Nephron (organoid): ENCODE measurements at regions not wholly inside any gene's neighbourhood (a gene's known extent, or its start where the extent isn't known, plus 50 kb on each side); places are given as distances from the start of the nearest gene placed in this dataset.

Experiments
- H3K27ac Mint-ChIP-seq, 3 experiments: 2 replicates each; pipeline ENCODE4 v1.8.0; 2020; ENCODE audit warnings: mixed read lengths in 3 of 3, mild to moderate bottlenecking in 2 of 3, moderate library complexity in 1 of 3
- H3K27me3 Mint-ChIP-seq: 2 replicates; pipeline ENCODE4 v1.8.0; 2021; ENCODE audit warnings: low read depth, mild to moderate bottlenecking, moderate library complexity, mixed read lengths
- H3K36me3 Mint-ChIP-seq: 2 replicates; pipeline ENCODE4 v1.8.0; 2020; ENCODE audit warnings: low read depth, mixed read lengths
- H3K4me1 Mint-ChIP-seq: 2 replicates; pipeline ENCODE4 v1.8.0; 2020; ENCODE audit warnings: mixed read lengths
- H3K4me3 Mint-ChIP-seq, 3 experiments: 2 replicates each; pipeline ENCODE4 v1.8.0; 2020; ENCODE audit warnings: mild to moderate bottlenecking in 3 of 3, mixed read lengths in 3 of 3, moderate library complexity in 2 of 3
- H3K9me3 Mint-ChIP-seq: 2 replicates; pipeline ENCODE4 v1.8.0; 2020; ENCODE audit warnings: mixed read lengths
- CTCF ChIP-seq, 3 experiments: fragments of 200-600 bp; sonication (generic); IDR thresholded peaks; one replicate each; pipeline ENCODE4 v1.5.0; 2021; ENCODE audit warnings: antibody characterized with exemption in 3 of 3; ENCODE audit not compliant: unreplicated experiment in 3 of 3

DNA sequence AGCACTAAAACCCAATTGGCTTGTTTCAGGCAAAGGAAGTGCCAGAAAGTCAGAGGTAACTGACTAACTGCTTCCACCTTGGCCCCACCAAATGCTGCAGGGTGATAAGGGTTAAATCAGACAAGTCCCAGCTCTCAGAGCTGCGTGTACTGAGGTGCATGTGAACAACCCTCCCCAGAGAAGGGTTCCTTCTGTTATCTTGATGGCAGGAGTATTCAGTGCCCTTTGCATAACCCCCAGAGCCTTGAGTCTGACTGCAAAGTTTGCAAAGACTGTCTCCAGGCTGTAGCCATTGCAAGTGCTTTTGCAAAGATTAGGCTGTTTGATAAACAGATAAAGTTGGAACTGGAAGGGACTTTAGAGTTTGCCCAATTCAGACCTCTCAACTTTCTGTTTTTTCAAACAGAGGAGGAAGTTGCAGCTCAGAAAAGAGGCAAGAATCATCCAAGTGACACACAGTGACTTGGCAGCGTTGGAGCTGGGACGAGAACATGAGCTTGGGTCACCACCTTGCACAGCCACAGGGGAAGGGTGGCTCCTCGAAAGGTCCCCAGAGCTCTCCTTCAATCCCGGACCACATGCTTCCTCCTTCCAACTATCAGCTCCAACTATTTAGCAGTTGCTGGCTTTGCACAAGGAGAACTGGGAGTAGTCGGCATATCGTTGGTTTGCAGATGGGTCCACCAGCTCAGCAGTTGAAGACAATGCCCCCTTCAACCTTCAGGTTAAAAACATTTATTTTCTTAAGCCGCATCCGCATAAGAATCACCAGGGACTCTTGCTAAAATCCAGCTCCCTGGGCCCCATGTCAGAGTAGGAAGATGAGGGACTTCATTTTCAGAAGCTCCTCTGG, 224.8 kb upstream of the HES1 start:
- Mint-ChIP-seq H3K9me3 (peaks cover 7% of the 10 kb centered on the region), H3K27ac (no peak overlapping the region), H3K36me3 (no peaks in the 10 kb centered on the region), H3K4me3 (no peak overlapping the region), H3K27me3 (peaks cover 13% of the 10 kb centered on the region), H3K4me1 (peaks cover 7% of the 10 kb centered on the region)
- TF ChIP-seq CTCF (IDR thresholded peaks at IDR 0.05; ENCODE audit: unreplicated experiment in 3 of 3), result no peak

DNA sequence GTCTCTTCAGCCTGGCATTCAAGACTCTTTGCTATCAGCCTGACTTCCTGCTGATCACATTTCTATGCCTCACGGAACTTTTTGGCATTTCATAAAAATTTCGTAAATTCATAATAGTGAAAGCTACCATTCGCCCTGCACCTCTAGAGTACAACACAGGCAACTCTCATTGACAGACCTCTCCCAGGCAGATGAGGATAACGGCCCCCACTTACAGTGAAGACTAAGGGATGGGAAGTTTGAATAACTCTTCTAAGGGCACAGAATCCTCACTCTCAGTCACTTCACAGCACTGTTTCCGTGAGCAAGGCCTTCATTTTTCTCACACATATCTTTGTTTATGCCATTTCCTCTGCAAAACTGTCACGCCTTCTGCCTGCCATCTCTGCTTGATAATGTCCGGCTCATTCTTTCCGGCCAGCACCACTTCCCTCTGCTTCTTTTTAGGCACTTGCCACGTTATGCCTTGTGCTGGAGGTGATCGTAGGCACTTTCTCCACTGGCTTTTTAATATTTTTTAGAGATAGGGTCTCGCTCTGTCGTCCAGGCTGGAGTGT, 224.1 kb upstream of the HES1 start:
- H3K27ac Mint-ChIP-seq, result no peak overlapping the region
- no peak overlapping the region for H3K4me3 Mint-ChIP-seq
- peaks cover 7% of the 10 kb centered on the region for H3K9me3 Mint-ChIP-seq
- no peaks in the 10 kb centered on the region for H3K36me3 Mint-ChIP-seq
- no peak for TF ChIP-seq CTCF (IDR thresholded peaks at IDR 0.05; ENCODE audit: unreplicated experiment in 3 of 3)
- peaks cover 2% of the 10 kb centered on the region for H3K4me1 Mint-ChIP-seq
- H3K27me3 Mint-ChIP-seq, result peaks cover 15% of the 10 kb centered on the region

DNA sequence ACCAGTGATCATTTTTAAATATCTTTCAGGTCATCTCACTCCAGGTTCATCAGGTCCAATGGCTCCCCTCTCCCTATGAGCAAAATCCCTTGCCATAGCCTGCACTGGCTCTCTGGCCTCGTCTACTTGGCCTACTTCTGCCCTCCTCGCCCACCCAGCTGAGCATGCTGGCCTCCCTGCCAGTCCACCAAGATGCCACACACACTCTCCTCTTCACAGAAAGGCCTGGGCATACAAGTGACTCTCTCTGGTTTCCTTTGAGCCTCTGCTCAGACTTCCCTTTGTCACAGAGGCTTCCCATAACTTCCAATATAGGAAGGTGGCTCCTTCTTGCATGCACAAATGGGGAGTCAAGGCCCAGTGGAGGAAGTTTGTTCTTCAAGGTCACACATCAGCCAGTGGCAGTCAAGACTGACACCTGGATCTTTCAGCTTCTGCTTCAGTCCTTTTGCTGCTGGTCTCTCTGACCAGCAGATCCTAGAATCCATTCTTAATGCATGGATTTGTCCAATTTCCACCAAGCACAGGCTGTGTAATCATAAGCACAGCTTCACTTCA, 223.2 kb upstream of the HES1 start:
- H3K4me3 Mint-ChIP-seq, result no peak overlapping the region
- no peak for TF ChIP-seq CTCF (IDR thresholded peaks at IDR 0.05; ENCODE audit: unreplicated experiment in 3 of 3)
- H3K4me1 Mint-ChIP-seq, result peaks cover 5% of the 10 kb centered on the region
- peaks cover 7% of the 10 kb centered on the region for H3K9me3 Mint-ChIP-seq
- H3K27me3 Mint-ChIP-seq, result peaks cover 18% of the 10 kb centered on the region
- H3K27ac Mint-ChIP-seq, result no peak overlapping the region
- no peaks in the 10 kb centered on the region for H3K36me3 Mint-ChIP-seq

GRCh38 chr3:193914602-193915001, 221.3 kb upstream of the HES1 start:
- Mint-ChIP-seq H3K27me3 (peaks cover 20% of the 10 kb centered on the region), H3K4me1 (peaks cover 5% of the 10 kb centered on the region), H3K9me3 (peaks cover 1% of the 10 kb centered on the region), H3K4me3 (no peak overlapping the region), H3K36me3 (no peaks in the 10 kb centered on the region), H3K27ac (no peak overlapping the region)
- TF ChIP-seq CTCF (IDR thresholded peaks at IDR 0.05; ENCODE audit: unreplicated experiment in 3 of 3), result no peak

DNA sequence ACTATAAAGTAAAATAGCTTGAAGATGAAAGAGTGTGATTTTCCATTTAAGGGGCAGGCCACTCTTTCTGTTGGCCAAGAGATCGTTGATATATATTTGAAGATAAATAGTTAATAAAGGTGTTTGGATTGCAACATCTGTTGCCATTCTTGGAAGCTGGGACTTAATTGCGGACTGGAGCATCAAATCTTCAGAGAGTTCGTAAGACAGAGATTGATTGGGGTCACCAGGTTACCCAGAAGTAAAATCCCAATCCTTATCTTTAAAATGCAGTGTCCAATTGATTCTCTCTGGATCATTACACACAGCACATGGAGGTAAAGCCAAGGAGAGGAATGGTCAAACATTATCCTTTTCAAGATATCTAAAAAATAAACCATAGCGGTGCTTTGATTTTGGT, 220.8 kb upstream of the HES1 start:
- H3K36me3 Mint-ChIP-seq, result no peaks in the 10 kb centered on the region
- no peak overlapping the region for H3K4me3 Mint-ChIP-seq
- H3K9me3 Mint-ChIP-seq, result peaks cover 3% of the 10 kb centered on the region
- peaks cover 5% of the 10 kb centered on the region for H3K4me1 Mint-ChIP-seq
- H3K27ac Mint-ChIP-seq, result no peak overlapping the region
- H3K27me3 Mint-ChIP-seq, result peaks cover 23% of the 10 kb centered on the region
- TF ChIP-seq CTCF (IDR thresholded peaks at IDR 0.05; ENCODE audit: unreplicated experiment in 3 of 3), result no peak
